Endothelial cell of umbilical vein (primary cell): ENCODE measurements at regions not wholly inside any gene's neighbourhood (a gene's known extent, or its start where the extent isn't known, plus 50 kb on each side); places are given as distances from the start of the nearest gene placed in this dataset.
A peak's percentile ranks its signal among the peaks of the same experiment; 100 is the strongest.

Experiments
- BruUV-seq: library from RNA; stranded (reverse); fragments of 400-500 nt; replicated peaks from 2 replicates; lab custom pipeline; 2021; lab: Mats Ljungman, UMichigan
- CTCF ChIA-PET: fragments of 300-600, 350-600 bp; sonication (Branson Sonifier 250); formaldehyde crosslinking; loops from one replicate; lab custom pipeline; 2021; ENCODE audit warnings: antibody characterized with exemption, inconsistent platforms; lab: Charles Lee
- POLR2A ChIA-PET: fragments of 300-600, 350-600 bp; sonication (Branson Sonifier 250); formaldehyde crosslinking; loops from one replicate; lab custom pipeline; 2021; ENCODE audit warnings: antibody characterized with exemption, inconsistent platforms; lab: Charles Lee
- DNase-seq: peaks from one replicate; pipeline ENCODE4 v3.0.0-alpha.2; 2011; ENCODE audit warnings: low read depth, low spot score
- FAIRE-seq: peaks from 2 replicates; lab custom pipeline; 2011; peaks lifted over from hg19 to GRCh38; lab: Jason Lieb, UNC
- H2AFZ ChIP-seq: 2 replicates; pipeline ENCODE4 v1.6.0; 2012; ENCODE audit warnings: low read depth, low read length, control low read depth, inconsistent platforms
- H3K27ac ChIP-seq: 2 replicates; pipeline ENCODE4 v1.5.1; 2011; ENCODE audit warnings: low read depth, mild to moderate bottlenecking, control low read depth, low read length, moderate library complexity; ENCODE audit not compliant: insufficient read depth
- H3K27me3 ChIP-seq, 2 experiments: 2 replicates each; pipeline versions ENCODE4 v1.6.0 to v1.6.1; 2011; ENCODE audit warnings: low read length in 2 of 2, mixed read lengths in 1 of 2; ENCODE audit not compliant: control insufficient read depth in 2 of 2, insufficient read depth in 2 of 2
- H3K36me3 ChIP-seq, 2 experiments: 2 replicates in 1 of 2; 3 replicates in 1 of 2; pipeline ENCODE4 v1.5.1; 2011; ENCODE audit warnings: low read length in 2 of 2, mild to moderate bottlenecking in 1 of 2, moderate library complexity in 1 of 2; ENCODE audit not compliant: control insufficient read depth in 2 of 2, insufficient read depth in 2 of 2; ENCODE audit errors: extremely low read depth in 1 of 2
- H3K4me1 ChIP-seq: 3 replicates; pipeline ENCODE4 v1.5.1; 2011; ENCODE audit warnings: mild to moderate bottlenecking, low read length; ENCODE audit not compliant: control insufficient read depth, insufficient read depth; ENCODE audit errors: extremely low read depth
- H3K4me2 ChIP-seq: 2 replicates; pipeline ENCODE4 v1.6.1; 2011; ENCODE audit warnings: low read length, control low read depth, mixed read lengths; ENCODE audit not compliant: insufficient read depth
- H3K4me3 ChIP-seq, 3 experiments: fragments of 200-600 bp in 1 of 3; sonication (generic), shearing (Covaris generic) in 1 of 3; replicated peaks in 1 of 3; 2 replicates each; pipeline ENCODE4 v1.5.1; 2011 to 2016; ENCODE audit warnings: control low read depth in 3 of 3, low read length in 3 of 3, mild to moderate bottlenecking in 2 of 3, inconsistent platforms in 1 of 3, low read depth in 1 of 3, moderate library complexity in 1 of 3; ENCODE audit not compliant: insufficient read depth in 1 of 3
- H3K79me2 ChIP-seq: 2 replicates; pipeline ENCODE4 v1.6.0; 2012; ENCODE audit warnings: low read length, inconsistent platforms; ENCODE audit not compliant: control insufficient read depth, insufficient read depth
- H3K9ac ChIP-seq: replicated peaks from 2 replicates; pipeline ENCODE3; 2011; ENCODE audit warnings: low read length, control low read depth; ENCODE audit not compliant: insufficient read depth; ENCODE audit errors: extremely low read depth
- H3K9me1 ChIP-seq: replicated peaks from 3 replicates; pipeline ENCODE4 v1.6.0; 2011; ENCODE audit warnings: mild to moderate bottlenecking, low read length; ENCODE audit not compliant: control insufficient read depth, insufficient read depth; ENCODE audit errors: extremely low read depth
- H3K9me3 ChIP-seq: replicated peaks from 2 replicates; pipeline ENCODE4 v1.5.1; 2012; ENCODE audit warnings: low read length, inconsistent platforms; ENCODE audit not compliant: control insufficient read depth, insufficient read depth
- H4K20me1 ChIP-seq: replicated peaks from 2 replicates; pipeline ENCODE3; 2011; ENCODE audit warnings: mild to moderate bottlenecking, low read length; ENCODE audit not compliant: control insufficient read depth, insufficient read depth; ENCODE audit errors: extremely low read depth
- CTCF ChIP-seq, 2 donors: IDR thresholded peaks; 1 replicate in 1 of 2; 2 replicates in 1 of 2; pipeline ENCODE4 v1.5.1; 2011; ENCODE audit warnings: low read length in 2 of 2, mild to moderate bottlenecking in 2 of 2, moderate library complexity in 2 of 2, control low read depth in 1 of 2, inconsistent platforms in 1 of 2, low read depth in 1 of 2; ENCODE audit not compliant: insufficient read depth in 1 of 2; ENCODE audit errors: extremely low read depth in 1 of 2
- POLR2A ChIP-seq: IDR thresholded peaks from 2 replicates; pipeline ENCODE4 v1.6.1; 2012; ENCODE audit warnings: low read depth, mild to moderate bottlenecking, control low read depth, low read length
- POLR2AphosphoS5 ChIP-seq: IDR thresholded peaks from 2 replicates; pipeline ENCODE4 v1.6.1; 2012; ENCODE audit warnings: low read depth, mild to moderate bottlenecking, control low read depth, low read length, moderate library complexity; ENCODE audit not compliant: insufficient read depth
- dilution Hi-C: fragments of 300-500 bp; cut with MboI; formaldehyde crosslinking; loops from one replicate; pipeline ENCODE4 v1.15.0; 2019; ENCODE audit warnings: low sequenced_read_pairs; ENCODE audit not compliant: extremely low pct_ligation_motif_present
- intact Hi-C: fragments of 100-400 bp; cut with micrococcal nuclease; formaldehyde crosslinking; loops from one replicate; pipeline ENCODE4 v1.10.0; 2022

GRCh38 chr15:62389885-62390790 lies 225.1 kb upstream of the C2CD4B start, which contains the start of gene TLN2:
Gene TLN2 (plus strand): TSS chr15:62390550.
- peak; percentile 74 for DNase-seq
- H3K36me3 ChIP-seq = no peaks in the 10 kb centered on the region
- BruUV-seq = TSS peak; percentile 76
- H4K20me1 ChIP-seq = no peaks in the 10 kb centered on the region
- peaks cover 12 to 14% of the 10 kb centered on the region in 2 experiments for H3K27me3 ChIP-seq
- intact Hi-C loops = loop anchor here (2.0 to 10.0 kb wide), 2 partner anchors 353 to 705 kb away; no protein-coding TSS in a partner anchor
- dilution Hi-C loops = no loop called here
- no peaks in the 10 kb centered on the region for H3K9me3 ChIP-seq
- H2AFZ ChIP-seq = peak within 1 kb of the TSS; percentile 95
- peak within 1 kb of the TSS; percentile 17 to 96 (median 53) for H3K4me3 ChIP-seq
- peak within 1 kb of the TSS; percentile 93 for H3K9ac ChIP-seq
- POLR2A ChIA-PET = no interaction called here
- CTCF ChIA-PET = no interaction called here
- H3K9me1 ChIP-seq = no peaks in the 10 kb centered on the region
- H3K79me2 ChIP-seq = no peaks in the 10 kb centered on the region
- TF ChIP-seq CTCF (IDR thresholded peaks at IDR 0.05; ENCODE audit: extremely low read depth in 1 of 2, insufficient read depth in 1 of 2, low read depth in 1 of 2, low read length in 2 of 2) (no peak), POLR2AphosphoS5 (peak; percentile 88), POLR2A (peak; percentile 90)
- FAIRE-seq = no peak
- peak within 1 kb of the TSS; percentile 76 for H3K27ac ChIP-seq
- peak within 1 kb of the TSS; percentile 98 for H3K4me2 ChIP-seq
- H3K4me1 ChIP-seq = peaks cover 16% of the 10 kb centered on the region
